Body of pancreas (tissue), 4 donors: ENCODE measurements at regions not wholly inside any gene's neighbourhood (a gene's known extent, or its start where the extent isn't known, plus 50 kb on each side); places are given as distances from the start of the nearest gene placed in this dataset.

Experiments
- ATAC-seq: fragments of 150-250 bp; one replicate; pipeline ENCODE4 v1.9.1; 2016
- DNase-seq, 4 donors: peaks; one replicate each; pipeline ENCODE4 v3.0.0-alpha.2; 2019
- H3K27ac ChIP-seq, 4 donors: fragments of 200-600 bp; sonication (generic); 1 replicate in 3 of 4; 2 replicates in 1 of 4; pipeline versions ENCODE4 v1.5.1 to v1.6.1; 2016 to 2019; ENCODE audit warnings: mild to moderate bottlenecking in 1 of 4, mixed read lengths in 1 of 4, moderate library complexity in 1 of 4
- H3K27me3 ChIP-seq, 2 donors: fragments of 200-600 bp; sonication (generic); one replicate each; pipeline ENCODE4 v1.6.0; 2016; ENCODE audit warnings: mild to moderate bottlenecking in 1 of 2
- H3K36me3 ChIP-seq, 2 donors: fragments of 200-600 bp; sonication (generic); replicated peaks in 1 of 2; 2 replicates each; pipeline ENCODE4 v1.5.1; 2016; ENCODE audit warnings: low read depth in 2 of 2; ENCODE audit not compliant: insufficient read depth in 1 of 2
- H3K4me1 ChIP-seq: fragments of 200-600 bp; sonication (generic); one replicate; pipeline ENCODE4 v1.6.0; 2016
- H3K4me3 ChIP-seq, 2 donors: fragments of 200-600 bp; sonication (generic); 1 replicate in 1 of 2; 2 replicates in 1 of 2; pipeline ENCODE4 v1.5.1; 2016 to 2019
- H3K9me3 ChIP-seq, 3 donors: fragments of 200-600 bp; sonication (generic); 1 replicate in 2 of 3; 2 replicates in 1 of 3; pipeline ENCODE4 v1.5.1; 2016
- CTCF ChIP-seq, 7 experiments: fragments of 450-650 bp in 4 of 7; fragments of 200-600 bp in 3 of 7; sonication (generic) in 3 of 7; IDR thresholded peaks; one replicate each; pipeline ENCODE4 v1.5.1; 2016 to 2019; ENCODE audit warnings: antibody characterized with exemption in 7 of 7
- POLR2A ChIP-seq, 3 donors: fragments of 450-650 bp; IDR thresholded peaks; one replicate each; pipeline ENCODE4 v1.6.1; 2016; ENCODE audit warnings: antibody characterized with exemption in 3 of 3, mild to moderate bottlenecking in 2 of 3
- WGBS, 2 donors: methylation state at CpG; one replicate each; pipeline ENCODE4 v1.1.5; 2017; 5-methylcytosine and 5-hydroxymethylcytosine counted together
- intact Hi-C: fragments of 100-400 bp; cut with DNase I; formaldehyde crosslinking; loops from one replicate; pipeline ENCODE4 v1.15.1; 2023

GRCh38 chr3:154548341-154548740, 118.4 kb upstream of the GPR149 start:
- H3K27me3 ChIP-seq, result no peaks in the 10 kb centered on the region
- no peak overlapping the region for H3K4me3 ChIP-seq
- ATAC-seq (no peak), DNase-seq (no peak)
- intact Hi-C loops, result no loop called here
- H3K4me1 ChIP-seq, result no peaks in the 10 kb centered on the region
- WGBS, 2 donors, result 41 to 59% methylated on average over 1 of the region's 1 CpG
- no peak for TF ChIP-seq CTCF (IDR thresholded peaks at IDR 0.05)
- no peak for TF ChIP-seq POLR2A (IDR thresholded peaks at IDR 0.05)
- H3K36me3 ChIP-seq, result no peaks in the 10 kb centered on the region
- H3K9me3 ChIP-seq, result no peaks in the 10 kb centered on the region
- no peak overlapping the region for H3K27ac ChIP-seq

GRCh38 chr3:154542837-154543236, 112.8 kb upstream of the GPR149 start:
- H3K4me1 ChIP-seq, result no peaks in the 10 kb centered on the region
- DNase-seq, result no peak
- intact Hi-C loops, result no loop called here
- 41 to 45% methylated on average over 3 of the region's 3 CpGs for WGBS, 2 donors
- no peaks in the 10 kb centered on the region for H3K27me3 ChIP-seq
- no peak for TF ChIP-seq POLR2A (IDR thresholded peaks at IDR 0.05)
- no peak for TF ChIP-seq CTCF (IDR thresholded peaks at IDR 0.05)
- H3K9me3 ChIP-seq, result no peaks in the 10 kb centered on the region
- no peak overlapping the region for H3K4me3 ChIP-seq
- no peak for ATAC-seq
- H3K36me3 ChIP-seq, result no peaks in the 10 kb centered on the region
- H3K27ac ChIP-seq, result no peak overlapping the region

GRCh38 chr3:154540950-154541604, 111.1 kb upstream of the GPR149 start:
- Histone ChIP-seq H3K27ac (no peak overlapping the region), H3K4me1 (no peaks in the 10 kb centered on the region), H3K4me3 (no peak overlapping the region), H3K27me3 (no peaks in the 10 kb centered on the region), H3K9me3 (no peaks in the 10 kb centered on the region), H3K36me3 (no peaks in the 10 kb centered on the region)
- TF ChIP-seq POLR2A (IDR thresholded peaks at IDR 0.05) (no peak), CTCF (IDR thresholded peaks at IDR 0.05) (no peak)
- DNase-seq (no peak), ATAC-seq (no peak)
- WGBS, 2 donors, result 63 to 75% methylated on average over 2 of the region's 2 CpGs
- intact Hi-C loops, result no loop called here

DNA sequence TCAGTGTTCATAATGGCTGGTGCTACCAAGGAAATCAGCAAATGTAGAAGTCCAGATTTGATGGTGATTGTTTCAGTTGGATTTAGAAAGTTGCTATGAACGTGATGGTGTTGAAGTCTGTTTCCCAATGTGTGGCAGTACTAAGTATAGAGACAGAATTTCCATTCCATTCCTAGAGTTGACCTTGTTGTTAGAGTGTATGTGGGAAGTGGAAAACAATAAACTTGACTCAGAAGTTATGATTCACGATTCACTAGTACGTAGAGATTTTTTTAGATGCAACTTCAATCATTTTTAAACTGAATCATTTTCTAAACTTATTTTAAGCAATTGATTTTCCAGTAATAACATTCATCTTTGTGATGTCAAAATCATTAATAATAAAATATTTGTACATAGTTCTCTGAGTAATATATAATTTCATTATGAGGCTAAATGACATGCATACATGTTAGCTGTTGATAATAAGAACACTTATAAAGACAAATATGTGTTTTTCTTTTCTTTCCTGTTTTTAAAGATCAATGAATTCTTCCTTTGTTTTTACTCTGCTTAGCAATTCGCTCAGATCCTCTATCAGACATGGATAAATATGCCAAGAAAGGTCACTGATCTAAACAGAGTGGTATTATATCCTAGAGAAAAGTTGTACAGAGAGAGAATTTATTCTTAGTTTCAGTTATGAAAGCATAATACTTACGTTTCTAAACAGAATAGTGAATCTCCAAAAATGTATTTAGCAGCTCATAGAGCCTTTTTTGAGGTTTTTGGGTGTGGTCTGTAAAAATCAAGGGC, 108.8 kb upstream of the GPR149 start:
- intact Hi-C loops, result no loop called here
- no peaks in the 10 kb centered on the region for H3K36me3 ChIP-seq
- TF ChIP-seq CTCF (IDR thresholded peaks at IDR 0.05), result no peak
- TF ChIP-seq POLR2A (IDR thresholded peaks at IDR 0.05), result no peak
- no peak overlapping the region for H3K4me3 ChIP-seq
- H3K27ac ChIP-seq, result no peak overlapping the region
- no peak for ATAC-seq
- no peak for DNase-seq
- H3K4me1 ChIP-seq, result no peaks in the 10 kb centered on the region
- H3K9me3 ChIP-seq, result no peaks in the 10 kb centered on the region
- H3K27me3 ChIP-seq, result no peaks in the 10 kb centered on the region
- 23 to 26% methylated on average over 5 of the region's 5 CpGs for WGBS, 2 donors
